HG03354 (cell line): ENCODE measurements at regions not wholly inside any gene's neighbourhood (a gene's known extent, or its start where the extent isn't known, plus 50 kb on each side); places are given as distances from the start of the nearest gene placed in this dataset.
"Not testable (repeated sequence)": the region's sequence is repeated elsewhere in the genome, so short reads cannot be mapped to it uniquely, and the experiment has no call there.

ENCODE experiments used
- ATAC-seq: cut with Tn5 transposase; IDR thresholded peaks from one replicate; pipeline ENCODE4 v1.9.1; 2021; ENCODE audit warnings: mild to moderate bottlenecking; ENCODE audit not compliant: unreplicated experiment, poor library complexity, severe bottlenecking

- not testable (repeated sequence) for ATAC-seq
Observed at GRCh38 chr2:109976319-109976718, 77.8 kb downstream of the LIMS3 start.

DNA sequence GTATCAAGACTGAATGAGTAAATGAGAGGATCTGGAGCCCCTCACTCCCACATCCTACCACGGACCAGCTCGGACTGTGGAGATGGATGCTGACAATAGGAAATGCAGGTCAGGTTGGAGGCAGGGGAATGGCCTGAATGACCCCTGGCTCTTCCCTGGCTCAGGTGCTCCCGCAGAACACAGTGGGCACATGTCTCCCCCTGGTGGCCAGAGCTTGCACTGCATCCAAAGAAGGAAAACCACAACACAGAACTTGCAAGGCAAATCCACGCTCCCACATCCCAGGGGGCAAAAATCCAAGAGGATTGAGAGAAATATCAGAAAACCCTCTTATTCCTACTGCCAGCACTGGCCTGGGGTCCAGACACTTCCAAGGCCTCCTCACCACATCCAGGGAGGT is 82.3 kb downstream of the LIMS3 start:
- ATAC-seq = not testable (repeated sequence)

GRCh38 chr2:109986389-109987088 is 88.1 kb downstream of the LIMS3 start:
- ATAC-seq = not testable (repeated sequence)

DNA sequence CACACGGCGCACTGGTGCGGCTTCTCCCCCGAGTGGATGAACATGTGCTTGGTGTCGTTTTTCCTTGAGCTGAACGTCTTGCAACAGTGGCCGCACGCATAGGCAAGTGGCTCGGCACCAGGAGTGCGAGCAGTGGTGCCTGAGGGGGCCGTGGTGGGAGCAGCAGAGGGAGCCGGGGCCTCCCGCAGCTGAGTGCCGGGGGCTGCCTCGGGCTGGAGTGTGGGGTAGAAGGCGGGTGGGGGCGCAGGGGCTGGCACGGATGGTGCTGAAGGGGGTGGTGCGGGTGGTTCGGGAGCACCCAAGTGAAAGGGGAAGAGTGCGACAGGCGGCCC is 88.6 kb downstream of the LIMS3 start:
- not testable (repeated sequence) for ATAC-seq

GRCh38 chr2:109987458-109988345 is 89.2 kb downstream of the LIMS3 start:
- peak; percentile 74 for ATAC-seq

- not testable (repeated sequence) for ATAC-seq
Observed at GRCh38 chr2:109999395-109999794, 100.9 kb downstream of the LIMS3 start.

DNA sequence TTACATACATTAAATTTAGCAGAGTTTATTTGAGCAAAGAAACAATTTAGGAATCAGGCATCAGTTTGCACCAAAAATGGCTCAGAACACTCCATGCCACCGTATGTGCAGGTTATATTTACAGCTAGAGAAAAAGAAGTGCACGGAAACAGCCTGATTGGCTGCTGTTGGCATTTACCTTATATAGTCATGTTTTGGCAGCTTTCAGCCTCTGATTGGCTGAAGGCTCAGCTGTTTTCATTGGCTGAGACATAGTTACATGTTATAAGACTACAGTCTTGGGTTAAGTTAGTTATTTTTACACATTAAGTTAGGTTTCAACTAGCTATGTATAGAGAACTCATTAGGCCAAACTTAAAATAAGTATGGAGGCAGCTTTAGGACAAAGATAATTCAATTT is 104.0 kb downstream of the LIMS3 start:
- ATAC-seq = not testable (repeated sequence)

DNA sequence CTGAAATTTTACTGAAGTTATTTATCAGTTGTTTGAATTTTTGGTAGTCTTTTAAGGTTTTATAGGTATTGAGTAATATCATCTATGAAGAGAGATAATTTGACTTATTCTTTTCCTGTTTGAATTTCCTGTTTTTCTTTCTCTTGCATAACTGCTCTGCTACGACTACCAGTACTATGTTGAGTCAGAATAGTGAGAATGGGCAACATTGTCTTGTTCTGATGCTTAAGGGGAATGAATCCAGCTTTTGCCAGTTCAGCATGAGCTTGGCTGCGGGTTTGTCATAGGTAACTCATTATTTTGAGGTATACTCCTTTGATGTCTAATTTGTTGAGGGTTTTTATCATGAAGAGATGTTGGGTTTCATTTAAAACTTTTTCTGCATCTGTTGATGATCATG is 102.2 kb downstream of the MALL start:
- ATAC-seq = not testable (repeated sequence)

DNA sequence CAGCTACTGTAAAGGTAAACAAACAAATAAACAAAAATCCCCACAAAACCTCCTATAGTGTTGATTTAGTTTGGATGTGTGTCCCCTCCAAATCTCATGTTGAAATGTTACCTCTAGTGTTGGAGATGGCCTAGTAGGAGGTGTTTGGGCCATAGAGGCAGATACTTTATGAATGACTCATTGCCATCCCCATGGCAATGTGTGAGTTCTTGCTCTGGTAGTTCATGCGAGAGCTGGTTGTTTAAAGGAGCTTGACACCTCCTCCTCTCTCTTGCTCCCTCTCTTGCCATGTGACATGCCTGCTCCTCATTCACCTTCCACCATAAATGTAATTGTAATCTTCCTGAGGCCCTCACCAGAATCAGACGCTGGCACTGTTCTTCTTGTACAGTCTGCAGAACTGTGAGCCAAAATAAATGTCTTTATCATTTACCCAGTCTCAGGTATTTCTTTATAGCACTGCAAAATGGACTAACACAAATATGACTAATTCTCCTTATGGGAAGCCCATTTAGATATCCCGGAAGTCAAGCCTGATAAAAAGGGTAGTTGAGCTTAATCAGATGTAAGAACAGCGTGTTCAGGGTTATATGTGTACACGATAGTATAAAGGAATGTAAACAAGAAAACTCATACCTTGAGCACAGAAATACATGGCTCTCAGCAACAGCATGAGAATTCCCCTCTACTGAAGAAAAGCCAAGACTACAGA is 99.1 kb downstream of the MALL start:
- not testable (repeated sequence) for ATAC-seq

DNA sequence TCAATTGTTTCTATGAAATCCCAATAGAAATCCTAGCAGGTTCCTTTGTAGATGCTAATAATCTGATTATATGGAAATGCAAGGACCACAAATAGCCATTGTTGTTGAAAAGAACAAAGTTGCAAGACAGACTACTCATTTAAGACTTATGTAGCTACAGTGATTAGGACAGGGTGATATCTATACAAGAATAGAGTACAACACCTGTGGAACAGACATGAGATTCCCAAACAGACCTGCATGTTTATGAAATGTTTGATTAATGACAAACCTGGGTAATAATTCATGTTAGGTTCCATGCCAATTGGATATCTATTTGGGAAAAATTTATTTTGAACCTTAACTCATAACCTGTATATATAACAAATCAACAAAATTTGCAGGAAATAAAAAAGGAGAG is 95.4 kb downstream of the MALL start:
- ATAC-seq = not testable (repeated sequence)

- not testable (repeated sequence) for ATAC-seq
Observed at GRCh38 chr2:110022278-110022677, 93.3 kb downstream of the MALL start.

- ATAC-seq = not testable (repeated sequence)
Observed at GRCh38 chr2:110026126-110026785, 89.4 kb downstream of the MALL start.

GRCh38 chr2:110028411-110028810 is 87.2 kb downstream of the MALL start:
- not testable (repeated sequence) for ATAC-seq

GRCh38 chr2:110030894-110031293 is 84.7 kb downstream of the MALL start:
- not testable (repeated sequence) for ATAC-seq

- not testable (repeated sequence) for ATAC-seq
Observed at GRCh38 chr2:110031722-110032327, 83.8 kb downstream of the MALL start.
